IMR-90 (cell line): ENCODE measurements at regions not wholly inside any gene's neighbourhood (a gene's known extent, or its start where the extent isn't known, plus 50 kb on each side); places are given as distances from the start of the nearest gene placed in this dataset.
A peak's percentile ranks its signal among the peaks of the same experiment; 100 is the strongest.

Experiments used
- ATAC-seq: fragments of 200-7000 bp; cut with Tn5 transposase; 2 replicates; pipeline ENCODE4 v1.9.1; 2020; ENCODE audit warnings: low read depth, mild to moderate bottlenecking, moderate library complexity
- BruUV-seq: library from RNA; stranded (reverse); fragments of 400-500 nt; replicated peaks from 2 replicates; lab custom pipeline; 2021; lab: Mats Ljungman, UMichigan
- CTCF ChIA-PET: fragments of 300-600 bp; formaldehyde crosslinking; extraction: SDS; loops from one replicate; lab custom pipeline; 2021; ENCODE audit warnings: antibody characterized with exemption; lab: Yijun Ruan, JAX
- POLR2A ChIA-PET: fragments of 300-600 bp; sonication (Branson Sonifier 250); formaldehyde crosslinking; loops from one replicate; lab custom pipeline; 2022; ENCODE audit warnings: antibody characterized with exemption; ENCODE audit not compliant: unreplicated experiment; lab: Charles Lee
- DNase-seq: peaks from one replicate; pipeline ENCODE4 v3.0.0; 2013
- H2AFZ ChIP-seq: replicated peaks from 2 replicates; pipeline ENCODE3; 2013; ENCODE audit warnings: low read length, mild to moderate bottlenecking; ENCODE audit not compliant: poor library complexity
- H2AK5ac ChIP-seq: 2 replicates; pipeline ENCODE4 v1.6.1; 2013; ENCODE audit warnings: low read depth, low read length, inconsistent platforms
- H2AK9ac ChIP-seq: replicated peaks from 2 replicates; pipeline ENCODE3; 2013; ENCODE audit warnings: mild to moderate bottlenecking, low read depth, low read length, moderate library complexity; ENCODE audit not compliant: poor library complexity
- H2BK120ac ChIP-seq: 2 replicates; pipeline ENCODE4 v1.6.1; 2013; ENCODE audit warnings: low read depth, low read length, inconsistent platforms
- H2BK15ac ChIP-seq: 3 replicates; pipeline ENCODE4 v1.6.1; 2013; ENCODE audit warnings: low read depth, low read length, inconsistent platforms
- H2BK20ac ChIP-seq: 2 replicates; pipeline ENCODE4 v1.6.1; 2013; ENCODE audit warnings: low read depth, mild to moderate bottlenecking, inconsistent platforms, low read length, moderate library complexity
- H2BK5ac ChIP-seq: 2 replicates; pipeline ENCODE4 v1.6.1; 2013; ENCODE audit warnings: mild to moderate bottlenecking, low read depth, low read length, inconsistent platforms; ENCODE audit not compliant: poor library complexity, severe bottlenecking
- H3K14ac ChIP-seq: replicated peaks from 2 replicates; pipeline ENCODE4 v1.6.1; 2013; ENCODE audit warnings: low read depth, low read length, inconsistent platforms
- H3K18ac ChIP-seq: 2 replicates; pipeline ENCODE4 v1.6.1; 2013; ENCODE audit warnings: low read depth, low read length, control low read depth
- H3K23ac ChIP-seq: 2 replicates; pipeline ENCODE4 v1.6.1; 2013; ENCODE audit warnings: low read depth, low read length, inconsistent platforms
- H3K27ac ChIP-seq: 2 replicates; pipeline ENCODE4 v1.5.1; 2013; ENCODE audit warnings: mild to moderate bottlenecking, control low read depth, low read length; ENCODE audit not compliant: insufficient read depth
- H3K27me3 ChIP-seq: 2 replicates; pipeline ENCODE4 v1.6.1; 2013; ENCODE audit warnings: low read length; ENCODE audit not compliant: control insufficient read depth, insufficient read depth
- H3K36me3 ChIP-seq: 2 replicates; pipeline ENCODE4 v1.6.1; 2013; ENCODE audit warnings: low read length, mixed read lengths; ENCODE audit not compliant: control insufficient read depth, insufficient read depth
- H3K4ac ChIP-seq: 2 replicates; pipeline ENCODE4 v1.6.1; 2013; ENCODE audit warnings: low read depth, low read length, inconsistent platforms
- H3K4me1 ChIP-seq: 2 replicates; pipeline ENCODE4 v1.6.1; 2013; ENCODE audit warnings: low read length, mixed read lengths; ENCODE audit not compliant: control insufficient read depth, insufficient read depth
- H3K4me2 ChIP-seq: 2 replicates; pipeline ENCODE4 v1.6.1; 2013; ENCODE audit warnings: low read depth, mild to moderate bottlenecking, control low read depth, low read length, moderate library complexity
- H3K4me3 ChIP-seq: 2 replicates; pipeline ENCODE4 v1.5.1; 2013; ENCODE audit warnings: low read depth, mild to moderate bottlenecking, control low read depth, low read length, moderate library complexity; ENCODE audit not compliant: insufficient read depth
- H3K56ac ChIP-seq: 2 replicates; pipeline ENCODE4 v1.6.1; 2013; ENCODE audit warnings: low read length, inconsistent platforms; ENCODE audit not compliant: insufficient read depth; ENCODE audit errors: extremely low read depth
- H3K79me1 ChIP-seq, 2 experiments: 2 replicates each; pipeline ENCODE4 v1.6.1; 2013; ENCODE audit warnings: low read length in 2 of 2, inconsistent platforms in 1 of 2, low read depth in 1 of 2
- H3K9ac ChIP-seq: 2 replicates; pipeline ENCODE4 v1.6.1; 2013; ENCODE audit warnings: low read depth, low read length, control low read depth
- H3K9me1 ChIP-seq: 2 replicates; pipeline ENCODE4 v1.6.1; 2013; ENCODE audit warnings: low read length, inconsistent platforms; ENCODE audit not compliant: insufficient read depth
- H3K9me3 ChIP-seq: 2 replicates; pipeline ENCODE4 v1.6.1; 2013; ENCODE audit warnings: low read length; ENCODE audit not compliant: control insufficient read depth, insufficient read depth
- H4K20me1 ChIP-seq: 2 replicates; pipeline ENCODE4 v1.6.1; 2013; ENCODE audit warnings: low read length, inconsistent platforms; ENCODE audit not compliant: insufficient read depth
- H4K5ac ChIP-seq: 2 replicates; pipeline ENCODE4 v1.6.1; 2013; ENCODE audit warnings: mild to moderate bottlenecking, low read depth, low read length, control low read depth
- H4K8ac ChIP-seq, 2 experiments: 2 replicates each; pipeline ENCODE4 v1.6.1; 2013; ENCODE audit warnings: low read depth in 2 of 2, low read length in 2 of 2, control low read depth in 1 of 2, inconsistent platforms in 1 of 2
- H4K91ac ChIP-seq: 2 replicates; pipeline ENCODE4 v1.6.1; 2013; ENCODE audit warnings: low read depth, low read length, inconsistent platforms; ENCODE audit not compliant: insufficient read depth
- CEBPB ChIP-seq: IDR thresholded peaks from 2 replicates; pipeline ENCODE4 v1.6.1; 2012; ENCODE audit warnings: low read depth, low read length, improper control_type of control experiment
- CTCF ChIP-seq: conservative IDR thresholded peaks from 2 replicates; pipeline ENCODE4 v1.5.1; 2012; ENCODE audit warnings: mild to moderate bottlenecking, low read depth, low read length, improper control_type of control experiment
- MXI1 ChIP-seq: IDR thresholded peaks from 2 replicates; pipeline ENCODE4 v1.6.1; 2012; ENCODE audit warnings: low read depth, mild to moderate bottlenecking, low read length, moderate library complexity, borderline replicate concordance
- RCOR1 ChIP-seq: IDR thresholded peaks from 2 replicates; pipeline ENCODE4 v1.6.1; 2012; ENCODE audit warnings: mild to moderate bottlenecking, low read length, improper control_type of control experiment; ENCODE audit not compliant: insufficient replicate concordance
- SMC3 ChIP-seq: fragments of 150-350 bp; IDR thresholded peaks from 2 replicates; pipeline ENCODE4 v1.6.1; 2016; ENCODE audit warnings: low read depth, mild to moderate bottlenecking, antibody characterized with exemption, low read length, moderate library complexity
- WGBS, 2 experiments: methylation state at CpG; one replicate each; pipeline versions ENCODE4 v1.1.5 to v1.1.7; 2013; ENCODE audit warnings: missing lambda C conversion rate in 2 of 2; ENCODE audit not compliant: insufficient read length in 1 of 2; ENCODE audit errors: extremely low coverage in 2 of 2; 5-methylcytosine and 5-hydroxymethylcytosine counted together
- dilution Hi-C: fragments of 300-500 bp; cut with HindIII; formaldehyde crosslinking; loops from one replicate; pipeline ENCODE4 v1.14.3; 2018; ENCODE audit warnings: low sequenced_read_pairs; ENCODE audit not compliant: unreplicated experiment
- in situ Hi-C: fragments of 300-500 bp; cut with MboI; formaldehyde crosslinking; loops from 3 replicates; pipeline ENCODE4 v1.14.3; 2019; ENCODE audit warnings: low sequenced_read_pairs, inconsistent platforms, mixed read lengths
- intact Hi-C: fragments of 100-400 bp; cut with micrococcal nuclease; formaldehyde crosslinking; loops from 2 replicates; pipeline ENCODE4 v1.10.0; 2022

GRCh38 chr2:215548714-215549113, 112.8 kb upstream of the FN1 start:
- dilution Hi-C loops (no loop called here), intact Hi-C loops (no loop called here), in situ Hi-C loops (no loop called here)
- no peak overlapping the region for H3K9ac ChIP-seq
- H2AFZ ChIP-seq, result no peak overlapping the region
- no peaks in the 10 kb centered on the region for H3K36me3 ChIP-seq
- no peaks in the 10 kb centered on the region for H3K79me1 ChIP-seq
- no peaks in the 10 kb centered on the region for H3K9me1 ChIP-seq
- ATAC-seq (peak; percentile 79), DNase-seq (peak; percentile 80)
- TF ChIP-seq CTCF (no peak), SMC3 (no peak), CEBPB (peak; percentile 19; the same call in 1 of the 2 replicates), RCOR1 (no peak), MXI1 (no peak)
- no peak overlapping the region; the same call in 1 of the 2 replicates for H3K4me2 ChIP-seq
- peak overlapping the region; percentile 2; the same call in 1 of the 2 replicates for H2BK120ac ChIP-seq
- BruUV-seq, result no TSS peak
- POLR2A ChIA-PET, result no interaction called here
- no CpG with 5 or more reads among the region's 2 CpGs for WGBS, 2 experiments
- no peak overlapping the region; the same call in 1 of the 2 replicates for H3K4ac ChIP-seq
- peak overlapping the region; percentile 1; the same call in 1 of the 2 replicates for H3K18ac ChIP-seq
- H3K27ac ChIP-seq, result no peak overlapping the region
- no peaks in the 10 kb centered on the region for H3K27me3 ChIP-seq
- no peaks in the 10 kb centered on the region for H4K20me1 ChIP-seq
- no peak overlapping the region for H3K56ac ChIP-seq
- no peak overlapping the region for H2AK9ac ChIP-seq
- CTCF ChIA-PET, result interaction anchor here (0.6 kb wide), 1 partner anchor 38 kb away, joined by 3 read pairs; no protein-coding TSS in a partner anchor
- H4K91ac ChIP-seq, result no peak overlapping the region
- H3K4me1 ChIP-seq, result no peaks in the 10 kb centered on the region
- H3K23ac ChIP-seq, result no peak overlapping the region
- H3K9me3 ChIP-seq, result no peaks in the 10 kb centered on the region
- H3K4me3 ChIP-seq, result no peak overlapping the region
- no peak overlapping the region for H2BK15ac ChIP-seq
- H4K5ac ChIP-seq, result no peak overlapping the region
- no peak overlapping the region for H2BK20ac ChIP-seq
- H3K14ac ChIP-seq, result no peak overlapping the region
- H2BK5ac ChIP-seq, result peak overlapping the region; percentile 37
- no peak overlapping the region for H2AK5ac ChIP-seq
- no peak overlapping the region for H4K8ac ChIP-seq
